Islet precursor cell (in vitro differentiated cells): ENCODE measurements at regions not wholly inside any gene's neighbourhood (a gene's known extent, or its start where the extent isn't known, plus 50 kb on each side); places are given as distances from the start of the nearest gene placed in this dataset.
A peak's percentile ranks its signal among the peaks of the same experiment; 100 is the strongest.
"Not testable (repeated sequence)": the region's sequence is repeated elsewhere in the genome, so short reads cannot be mapped to it uniquely, and the experiment has no call there.

Experiments
- DNase-seq: peaks from one replicate; pipeline ENCODE4 v3.0.0-alpha.2; 2018

- no peak for DNase-seq
Measured at GRCh38 chr3:59246719-59247401, 197.0 kb upstream of the CFAP20DC start.

GRCh38 chr3:59245859-59246501, 196.2 kb upstream of the CFAP20DC start:
- DNase-seq: no peak

GRCh38 chr3:59245300-59245858, 195.6 kb upstream of the CFAP20DC start:
- no peak for DNase-seq

- DNase-seq: no peak
Measured at GRCh38 chr3:59244343-59244742, 194.5 kb upstream of the CFAP20DC start.

GRCh38 chr3:59243476-59243875, 193.7 kb upstream of the CFAP20DC start:
- no peak for DNase-seq

- DNase-seq: no peak
Measured at GRCh38 chr3:59240666-59241255, 190.9 kb upstream of the CFAP20DC start.

- no peak for DNase-seq
Measured at GRCh38 chr3:59237121-59237520, 187.3 kb upstream of the CFAP20DC start.

- no peak for DNase-seq
Measured at GRCh38 chr3:59235634-59236012, 185.8 kb upstream of the CFAP20DC start.

- no peak for DNase-seq
Measured at GRCh38 chr3:59234884-59235633, 185.2 kb upstream of the CFAP20DC start.

GRCh38 chr3:59230379-59230778, 180.6 kb upstream of the CFAP20DC start:
- not testable (repeated sequence) for DNase-seq

GRCh38 chr3:59213860-59214259, 164.0 kb upstream of the CFAP20DC start:
- DNase-seq: no peak

GRCh38 chr3:59212128-59212779, 162.4 kb upstream of the CFAP20DC start:
- no peak for DNase-seq

- no peak for DNase-seq
Measured at GRCh38 chr3:59210260-59210659, 160.4 kb upstream of the CFAP20DC start.

GRCh38 chr3:59192473-59192872, 142.6 kb upstream of the CFAP20DC start:
- no peak for DNase-seq

GRCh38 chr3:59191651-59192050, 141.8 kb upstream of the CFAP20DC start:
- no peak for DNase-seq

- no peak for DNase-seq
Measured at GRCh38 chr3:59189939-59190338, 140.1 kb upstream of the CFAP20DC start.

GRCh38 chr3:59189526-59189925, 139.7 kb upstream of the CFAP20DC start:
- DNase-seq: peak; percentile 66

GRCh38 chr3:59186725-59187124, 136.9 kb upstream of the CFAP20DC start:
- no peak for DNase-seq

- no peak for DNase-seq
Measured at GRCh38 chr3:59185591-59186369, 136.0 kb upstream of the CFAP20DC start.

- no peak for DNase-seq
Measured at GRCh38 chr3:59180006-59180405, 130.2 kb upstream of the CFAP20DC start.

- no peak for DNase-seq
Measured at GRCh38 chr3:59178698-59179097, 128.9 kb upstream of the CFAP20DC start.

GRCh38 chr3:59171491-59171890, 121.7 kb upstream of the CFAP20DC start:
- DNase-seq: no peak
